Neural cell (in vitro differentiated cells): ENCODE measurements at regions not wholly inside any gene's neighbourhood (a gene's known extent, or its start where the extent isn't known, plus 50 kb on each side); places are given as distances from the start of the nearest gene placed in this dataset.

ENCODE experiments used
- H2AFZ ChIP-seq: fragments of 200-600, 300-800 bp; sonication (generic), shearing (Covaris generic); 2 replicates; pipeline ENCODE4 v1.6.0; 2014; ENCODE audit warnings: low read depth, mild to moderate bottlenecking, antibody characterized with exemption, low read length, moderate library complexity
- H3F3A ChIP-seq: fragments of 200-600 bp; shearing (Covaris generic); 2 replicates; pipeline ENCODE4 v1.6.1; 2016; ENCODE audit warnings: mild to moderate bottlenecking, moderate library complexity, mixed read lengths, antibody characterized with exemption, low read length; ENCODE audit not compliant: insufficient read depth, poor library complexity, severe bottlenecking
- H3K27ac ChIP-seq: fragments of 200-600, 300-800 bp; sonication (generic), shearing (Covaris generic); 2 replicates; pipeline ENCODE4 v1.5.1; 2014; ENCODE audit warnings: mild to moderate bottlenecking, low read length, moderate library complexity
- H3K27me3 ChIP-seq: fragments of 300-800, 200-600 bp; sonication (generic), shearing (Covaris generic); 2 replicates; pipeline ENCODE4 v1.6.0; 2014; ENCODE audit warnings: mild to moderate bottlenecking, low read depth, low read length, moderate library complexity; ENCODE audit not compliant: insufficient read depth
- H3K36me3 ChIP-seq: fragments of 300-800, 200-600 bp; sonication (generic), shearing (Covaris generic); 2 replicates; pipeline ENCODE4 v1.5.1; 2014; ENCODE audit warnings: mild to moderate bottlenecking, antibody characterized with exemption, low read length, moderate library complexity; ENCODE audit not compliant: insufficient read depth
- H3K4me2 ChIP-seq: fragments of 300-800, 200-600 bp; sonication (generic), shearing (Covaris generic); 2 replicates; pipeline ENCODE4 v1.6.0; 2014; ENCODE audit warnings: mild to moderate bottlenecking, low read length
- H3K4me3 ChIP-seq: fragments of 300-800, 200-600 bp; sonication (generic), shearing (Covaris generic); 2 replicates; pipeline ENCODE4 v1.5.1; 2014; ENCODE audit warnings: mild to moderate bottlenecking, low read length, moderate library complexity
- H3K79me2 ChIP-seq: fragments of 200-600 bp; shearing (Covaris generic); replicated peaks from 2 replicates; pipeline ENCODE4 v1.6.0; 2014; ENCODE audit warnings: mild to moderate bottlenecking, low read length, moderate library complexity; ENCODE audit not compliant: insufficient read depth
- H3K9ac ChIP-seq: fragments of 300-800, 200-600 bp; sonication (generic), shearing (Covaris generic); 2 replicates; pipeline ENCODE4 v1.6.1; 2016; ENCODE audit warnings: mild to moderate bottlenecking, low read length, mixed read lengths
- H3K9me2 ChIP-seq: fragments of 200-600 bp; shearing (Covaris generic); 2 replicates; pipeline ENCODE4 v1.6.1; 2016; ENCODE audit warnings: mild to moderate bottlenecking, low read length, mixed read lengths; ENCODE audit not compliant: insufficient read depth
- H3K9me3 ChIP-seq: fragments of 200-600, 300-800 bp; sonication (generic), shearing (Covaris generic); 2 replicates; pipeline ENCODE4 v1.6.1; 2016; ENCODE audit warnings: mild to moderate bottlenecking, mixed run types, low read length, moderate library complexity, mixed read lengths
- H4K20me1 ChIP-seq: fragments of 200-600 bp; shearing (Covaris generic); 2 replicates; pipeline ENCODE4 v1.6.1; 2016; ENCODE audit warnings: mild to moderate bottlenecking, mixed run types; ENCODE audit not compliant: insufficient read depth
- EP300 ChIP-seq: fragments of 450-650 bp; conservative IDR thresholded peaks from 2 replicates; pipeline ENCODE4 v1.6.1; 2014; ENCODE audit warnings: antibody characterized with exemption, mild to moderate bottlenecking, moderate library complexity; ENCODE audit not compliant: poor library complexity, severe bottlenecking
- EZH2 ChIP-seq: fragments of 200-600, 300-800 bp; shearing (Covaris generic), sonication (generic); IDR thresholded peaks from 2 replicates; pipeline ENCODE4 v1.6.1; 2014; ENCODE audit warnings: antibody characterized with exemption, low read length, borderline replicate concordance, mild to moderate bottlenecking; ENCODE audit not compliant: insufficient read depth, poor library complexity, severe bottlenecking
- MXI1 ChIP-seq: fragments of 450-650 bp; conservative IDR thresholded peaks from 2 replicates; pipeline ENCODE4 v1.6.1; 2014; ENCODE audit warnings: antibody characterized with exemption, mild to moderate bottlenecking; ENCODE audit not compliant: poor library complexity, severe bottlenecking
- POLR2AphosphoS5 ChIP-seq: IDR thresholded peaks from 2 replicates; pipeline ENCODE4 v1.6.1; 2012
- RAD21 ChIP-seq: fragments of 450-650 bp; conservative IDR thresholded peaks from 2 replicates; pipeline ENCODE4 v1.6.1; 2014; ENCODE audit warnings: antibody characterized with exemption, mild to moderate bottlenecking, moderate library complexity
- SMC3 ChIP-seq: fragments of 450-650 bp; conservative IDR thresholded peaks from 2 replicates; pipeline ENCODE4 v1.6.1; 2014; ENCODE audit warnings: antibody characterized with exemption, mild to moderate bottlenecking, moderate library complexity; ENCODE audit not compliant: poor library complexity
- TAF1 ChIP-seq: IDR thresholded peaks from 2 replicates; pipeline ENCODE4 v1.6.1; 2012; ENCODE audit warnings: low read depth
- TF ChIP-seq, protein P1 (sequence below): IDR thresholded peaks from 2 replicates; pipeline ENCODE4 v1.6.1; 2012; ENCODE audit warnings: borderline replicate concordance
- TF ChIP-seq, protein P2 (sequence below): fragments of 450-650 bp; IDR thresholded peaks from 2 replicates; pipeline ENCODE4 v1.5.1; 2014; ENCODE audit warnings: antibody characterized with exemption, mild to moderate bottlenecking, moderate library complexity; ENCODE audit not compliant: poor library complexity, severe bottlenecking

DNA sequence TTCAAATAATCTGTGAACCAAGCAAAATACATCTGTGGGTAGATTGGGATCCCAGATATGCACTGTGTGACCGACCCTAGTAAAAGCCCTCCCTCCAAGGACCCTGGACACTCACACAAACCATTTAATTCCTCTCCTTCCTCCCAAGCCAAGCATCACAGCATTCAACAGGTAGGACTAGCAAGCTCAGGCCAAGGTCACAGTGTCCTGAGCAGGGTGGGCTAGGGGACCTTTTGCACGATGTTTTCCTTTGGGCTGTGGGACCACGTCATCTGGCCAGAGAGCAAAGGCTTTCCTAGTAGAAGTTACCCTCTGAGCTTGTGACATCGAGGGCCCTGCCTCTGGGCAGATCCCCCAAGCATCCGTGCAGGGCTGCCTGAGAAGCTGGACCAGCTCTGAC is 297.6 kb upstream of the ZNF507 start:
- Histone ChIP-seq H4K20me1 (no peaks in the 10 kb centered on the region), H3K79me2 (no peaks in the 10 kb centered on the region), H3K9me3 (no peaks in the 10 kb centered on the region), H3F3A (no peaks in the 10 kb centered on the region), H3K9ac (no peak overlapping the region), H2AFZ (no peak overlapping the region), H3K27me3 (peaks cover 14% of the 10 kb centered on the region), H3K9me2 (no peaks in the 10 kb centered on the region), H3K4me2 (no peak overlapping the region), H3K4me3 (no peak overlapping the region), H3K36me3 (no peaks in the 10 kb centered on the region), H3K27ac (no peak overlapping the region)
- TF ChIP-seq RAD21: no peak
- no peak for TF ChIP-seq EZH2
- no peak for TF ChIP-seq POLR2AphosphoS5
- TF ChIP-seq, protein P1, sequence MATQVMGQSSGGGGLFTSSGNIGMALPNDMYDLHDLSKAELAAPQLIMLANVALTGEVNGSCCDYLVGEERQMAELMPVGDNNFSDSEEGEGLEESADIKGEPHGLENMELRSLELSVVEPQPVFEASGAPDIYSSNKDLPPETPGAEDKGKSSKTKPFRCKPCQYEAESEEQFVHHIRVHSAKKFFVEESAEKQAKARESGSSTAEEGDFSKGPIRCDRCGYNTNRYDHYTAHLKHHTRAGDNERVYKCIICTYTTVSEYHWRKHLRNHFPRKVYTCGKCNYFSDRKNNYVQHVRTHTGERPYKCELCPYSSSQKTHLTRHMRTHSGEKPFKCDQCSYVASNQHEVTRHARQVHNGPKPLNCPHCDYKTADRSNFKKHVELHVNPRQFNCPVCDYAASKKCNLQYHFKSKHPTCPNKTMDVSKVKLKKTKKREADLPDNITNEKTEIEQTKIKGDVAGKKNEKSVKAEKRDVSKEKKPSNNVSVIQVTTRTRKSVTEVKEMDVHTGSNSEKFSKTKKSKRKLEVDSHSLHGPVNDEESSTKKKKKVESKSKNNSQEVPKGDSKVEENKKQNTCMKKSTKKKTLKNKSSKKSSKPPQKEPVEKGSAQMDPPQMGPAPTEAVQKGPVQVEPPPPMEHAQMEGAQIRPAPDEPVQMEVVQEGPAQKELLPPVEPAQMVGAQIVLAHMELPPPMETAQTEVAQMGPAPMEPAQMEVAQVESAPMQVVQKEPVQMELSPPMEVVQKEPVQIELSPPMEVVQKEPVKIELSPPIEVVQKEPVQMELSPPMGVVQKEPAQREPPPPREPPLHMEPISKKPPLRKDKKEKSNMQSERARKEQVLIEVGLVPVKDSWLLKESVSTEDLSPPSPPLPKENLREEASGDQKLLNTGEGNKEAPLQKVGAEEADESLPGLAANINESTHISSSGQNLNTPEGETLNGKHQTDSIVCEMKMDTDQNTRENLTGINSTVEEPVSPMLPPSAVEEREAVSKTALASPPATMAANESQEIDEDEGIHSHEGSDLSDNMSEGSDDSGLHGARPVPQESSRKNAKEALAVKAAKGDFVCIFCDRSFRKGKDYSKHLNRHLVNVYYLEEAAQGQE: no peak
- no peak for TF ChIP-seq SMC3
- no peak for TF ChIP-seq EP300
- no peak for TF ChIP-seq TAF1
- TF ChIP-seq, protein P2, sequence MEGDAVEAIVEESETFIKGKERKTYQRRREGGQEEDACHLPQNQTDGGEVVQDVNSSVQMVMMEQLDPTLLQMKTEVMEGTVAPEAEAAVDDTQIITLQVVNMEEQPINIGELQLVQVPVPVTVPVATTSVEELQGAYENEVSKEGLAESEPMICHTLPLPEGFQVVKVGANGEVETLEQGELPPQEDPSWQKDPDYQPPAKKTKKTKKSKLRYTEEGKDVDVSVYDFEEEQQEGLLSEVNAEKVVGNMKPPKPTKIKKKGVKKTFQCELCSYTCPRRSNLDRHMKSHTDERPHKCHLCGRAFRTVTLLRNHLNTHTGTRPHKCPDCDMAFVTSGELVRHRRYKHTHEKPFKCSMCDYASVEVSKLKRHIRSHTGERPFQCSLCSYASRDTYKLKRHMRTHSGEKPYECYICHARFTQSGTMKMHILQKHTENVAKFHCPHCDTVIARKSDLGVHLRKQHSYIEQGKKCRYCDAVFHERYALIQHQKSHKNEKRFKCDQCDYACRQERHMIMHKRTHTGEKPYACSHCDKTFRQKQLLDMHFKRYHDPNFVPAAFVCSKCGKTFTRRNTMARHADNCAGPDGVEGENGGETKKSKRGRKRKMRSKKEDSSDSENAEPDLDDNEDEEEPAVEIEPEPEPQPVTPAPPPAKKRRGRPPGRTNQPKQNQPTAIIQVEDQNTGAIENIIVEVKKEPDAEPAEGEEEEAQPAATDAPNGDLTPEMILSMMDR: no peak
- TF ChIP-seq MXI1: no peak

DNA sequence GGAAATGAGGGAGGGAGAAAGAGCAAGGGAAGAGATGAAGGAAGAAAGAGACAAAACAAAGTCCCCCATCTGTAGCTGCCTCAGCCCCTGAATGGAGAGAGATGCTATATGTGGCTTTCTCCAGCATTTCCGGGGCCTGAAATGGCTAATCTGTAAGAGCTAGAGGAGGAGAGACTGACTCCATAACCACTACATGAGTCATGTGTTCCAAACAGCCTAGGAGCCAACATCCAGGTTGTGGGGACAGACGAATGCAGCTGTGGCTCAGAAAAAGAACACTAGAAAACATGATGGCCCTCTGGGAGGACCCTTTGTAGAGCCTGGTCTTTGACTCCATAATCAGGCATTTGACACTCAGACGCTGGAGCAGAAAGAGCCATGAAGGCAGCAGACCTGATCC is 292.0 kb upstream of the ZNF507 start:
- no peaks in the 10 kb centered on the region for H4K20me1 ChIP-seq
- no peak overlapping the region for H3K27ac ChIP-seq
- H3F3A ChIP-seq: no peaks in the 10 kb centered on the region
- TF ChIP-seq TAF1 (no peak), SMC3 (no peak), MXI1 (no peak), POLR2AphosphoS5 (no peak), RAD21 (no peak), EZH2 (no peak), EP300 (no peak)
- TF ChIP-seq, protein P1: no peak
- TF ChIP-seq, protein P2: no peak
- no peak overlapping the region for H3K9ac ChIP-seq
- H3K9me3 ChIP-seq: no peaks in the 10 kb centered on the region
- no peaks in the 10 kb centered on the region for H3K27me3 ChIP-seq
- H3K36me3 ChIP-seq: no peaks in the 10 kb centered on the region
- no peak overlapping the region for H3K4me3 ChIP-seq
- H2AFZ ChIP-seq: no peak overlapping the region
- H3K9me2 ChIP-seq: no peaks in the 10 kb centered on the region
- no peak overlapping the region for H3K4me2 ChIP-seq
- H3K79me2 ChIP-seq: no peaks in the 10 kb centered on the region
